ENCODE measurements at regions not wholly inside any gene's neighbourhood (a gene's known extent, or its start where the extent isn't known, plus 50 kb on each side); places are given as distances from the start of the nearest gene placed in this dataset.

GRCh38 chr3:86695752-86696151 is 295.2 kb downstream of the VGLL3 start:
- TF ChIP-seq CTCF (conservative IDR thresholded peaks at IDR 0.05 in 1 of 2, IDR thresholded peaks at IDR 0.05 in 1 of 2; ENCODE audit: extremely low read depth in 1 of 2, insufficient read depth in 1 of 2, low read depth in 1 of 2, low read length in 2 of 2) (no peak), EZH2 (IDR thresholded peaks at IDR 0.05; ENCODE audit: borderline replicate concordance, low read length) (no peak)
